ENCODE measurements at regions not wholly inside any gene's neighbourhood (a gene's known extent, or its start where the extent isn't known, plus 50 kb on each side); places are given as distances from the start of the nearest gene placed in this dataset.

GRCh38 chr10:36499693-36500092, 625.7 kb upstream of the ANKRD30A start:
- TF ChIP-seq CTCF (IDR thresholded peaks at IDR 0.05; ENCODE audit: low read depth, low read length) (no peak), EZH2phosphoT487 (IDR thresholded peaks at IDR 0.05; ENCODE audit: low read depth) (no peak)

Measured in OCI-LY3 (cell line).